Endothelial cell of umbilical vein (primary cell): ENCODE measurements at regions not wholly inside any gene's neighbourhood (a gene's known extent, or its start where the extent isn't known, plus 50 kb on each side); places are given as distances from the start of the nearest gene placed in this dataset.

ENCODE experiments used
- BruUV-seq: library from RNA; stranded (reverse); fragments of 400-500 nt; replicated peaks from 2 replicates; lab custom pipeline; 2021; lab: Mats Ljungman, UMichigan
- CTCF ChIA-PET: fragments of 300-600, 350-600 bp; sonication (Branson Sonifier 250); formaldehyde crosslinking; loops from one replicate; lab custom pipeline; 2021; ENCODE audit warnings: antibody characterized with exemption, inconsistent platforms; lab: Charles Lee
- POLR2A ChIA-PET: fragments of 300-600, 350-600 bp; sonication (Branson Sonifier 250); formaldehyde crosslinking; loops from one replicate; lab custom pipeline; 2021; ENCODE audit warnings: antibody characterized with exemption, inconsistent platforms; lab: Charles Lee
- DNase-seq: peaks from one replicate; pipeline ENCODE4 v3.0.0-alpha.2; 2011; ENCODE audit warnings: low read depth, low spot score
- FAIRE-seq: peaks from 2 replicates; lab custom pipeline; 2011; peaks lifted over from hg19 to GRCh38; lab: Jason Lieb, UNC
- H2AFZ ChIP-seq: 2 replicates; pipeline ENCODE4 v1.6.0; 2012; ENCODE audit warnings: low read depth, low read length, control low read depth, inconsistent platforms
- H3K27ac ChIP-seq: 2 replicates; pipeline ENCODE4 v1.5.1; 2011; ENCODE audit warnings: low read depth, mild to moderate bottlenecking, control low read depth, low read length, moderate library complexity; ENCODE audit not compliant: insufficient read depth
- H3K27me3 ChIP-seq, 2 experiments: 2 replicates each; pipeline versions ENCODE4 v1.6.0 to v1.6.1; 2011; ENCODE audit warnings: low read length in 2 of 2, mixed read lengths in 1 of 2; ENCODE audit not compliant: control insufficient read depth in 2 of 2, insufficient read depth in 2 of 2
- H3K36me3 ChIP-seq, 2 experiments: 2 replicates in 1 of 2; 3 replicates in 1 of 2; pipeline ENCODE4 v1.5.1; 2011; ENCODE audit warnings: low read length in 2 of 2, mild to moderate bottlenecking in 1 of 2, moderate library complexity in 1 of 2; ENCODE audit not compliant: control insufficient read depth in 2 of 2, insufficient read depth in 2 of 2; ENCODE audit errors: extremely low read depth in 1 of 2
- H3K4me1 ChIP-seq: 3 replicates; pipeline ENCODE4 v1.5.1; 2011; ENCODE audit warnings: mild to moderate bottlenecking, low read length; ENCODE audit not compliant: control insufficient read depth, insufficient read depth; ENCODE audit errors: extremely low read depth
- H3K4me2 ChIP-seq: 2 replicates; pipeline ENCODE4 v1.6.1; 2011; ENCODE audit warnings: low read length, control low read depth, mixed read lengths; ENCODE audit not compliant: insufficient read depth
- H3K4me3 ChIP-seq, 3 experiments: fragments of 200-600 bp in 1 of 3; sonication (generic), shearing (Covaris generic) in 1 of 3; replicated peaks in 1 of 3; 2 replicates each; pipeline ENCODE4 v1.5.1; 2011 to 2016; ENCODE audit warnings: control low read depth in 3 of 3, low read length in 3 of 3, mild to moderate bottlenecking in 2 of 3, inconsistent platforms in 1 of 3, low read depth in 1 of 3, moderate library complexity in 1 of 3; ENCODE audit not compliant: insufficient read depth in 1 of 3
- H3K79me2 ChIP-seq: 2 replicates; pipeline ENCODE4 v1.6.0; 2012; ENCODE audit warnings: low read length, inconsistent platforms; ENCODE audit not compliant: control insufficient read depth, insufficient read depth
- H3K9ac ChIP-seq: replicated peaks from 2 replicates; pipeline ENCODE3; 2011; ENCODE audit warnings: low read length, control low read depth; ENCODE audit not compliant: insufficient read depth; ENCODE audit errors: extremely low read depth
- H3K9me1 ChIP-seq: replicated peaks from 3 replicates; pipeline ENCODE4 v1.6.0; 2011; ENCODE audit warnings: mild to moderate bottlenecking, low read length; ENCODE audit not compliant: control insufficient read depth, insufficient read depth; ENCODE audit errors: extremely low read depth
- H3K9me3 ChIP-seq: replicated peaks from 2 replicates; pipeline ENCODE4 v1.5.1; 2012; ENCODE audit warnings: low read length, inconsistent platforms; ENCODE audit not compliant: control insufficient read depth, insufficient read depth
- H4K20me1 ChIP-seq: replicated peaks from 2 replicates; pipeline ENCODE3; 2011; ENCODE audit warnings: mild to moderate bottlenecking, low read length; ENCODE audit not compliant: control insufficient read depth, insufficient read depth; ENCODE audit errors: extremely low read depth
- CTCF ChIP-seq, 2 donors: IDR thresholded peaks; 1 replicate in 1 of 2; 2 replicates in 1 of 2; pipeline ENCODE4 v1.5.1; 2011; ENCODE audit warnings: low read length in 2 of 2, mild to moderate bottlenecking in 2 of 2, moderate library complexity in 2 of 2, control low read depth in 1 of 2, inconsistent platforms in 1 of 2, low read depth in 1 of 2; ENCODE audit not compliant: insufficient read depth in 1 of 2; ENCODE audit errors: extremely low read depth in 1 of 2
- EZH2 ChIP-seq: IDR thresholded peaks from 2 replicates; pipeline ENCODE4 v1.6.1; 2012; ENCODE audit warnings: borderline replicate concordance, low read depth, mild to moderate bottlenecking, moderate library complexity, low read length, inconsistent platforms; ENCODE audit not compliant: severe bottlenecking
- FOS ChIP-seq: IDR thresholded peaks from 2 replicates; pipeline ENCODE4 v1.6.1; 2011; ENCODE audit warnings: mild to moderate bottlenecking, low read length, moderate library complexity, borderline replicate concordance; ENCODE audit not compliant: insufficient read depth
- GATA2 ChIP-seq: IDR thresholded peaks from 2 replicates; pipeline ENCODE4 v1.7.0; 2011; ENCODE audit warnings: low read depth, mild to moderate bottlenecking, moderate library complexity, mixed read lengths, low read length; ENCODE audit not compliant: insufficient read length, insufficient read depth
- JUN ChIP-seq: IDR thresholded peaks from 2 replicates; pipeline ENCODE4 v1.6.1; 2011; ENCODE audit warnings: borderline replicate concordance, low read depth; ENCODE audit not compliant: insufficient read length, insufficient read depth
- MAX ChIP-seq: IDR thresholded peaks from 2 replicates; pipeline ENCODE4 v1.6.1; 2011; ENCODE audit not compliant: insufficient read depth, insufficient read length
- MYC ChIP-seq: IDR thresholded peaks from one replicate; pipeline ENCODE4 v1.6.1; 2011; ENCODE audit warnings: mild to moderate bottlenecking, low read depth, low read length
- POLR2A ChIP-seq: IDR thresholded peaks from 2 replicates; pipeline ENCODE4 v1.6.1; 2012; ENCODE audit warnings: low read depth, mild to moderate bottlenecking, control low read depth, low read length
- POLR2AphosphoS5 ChIP-seq: IDR thresholded peaks from 2 replicates; pipeline ENCODE4 v1.6.1; 2012; ENCODE audit warnings: low read depth, mild to moderate bottlenecking, control low read depth, low read length, moderate library complexity; ENCODE audit not compliant: insufficient read depth
- dilution Hi-C: fragments of 300-500 bp; cut with MboI; formaldehyde crosslinking; loops from one replicate; pipeline ENCODE4 v1.15.0; 2019; ENCODE audit warnings: low sequenced_read_pairs; ENCODE audit not compliant: extremely low pct_ligation_motif_present
- intact Hi-C: fragments of 100-400 bp; cut with micrococcal nuclease; formaldehyde crosslinking; loops from one replicate; pipeline ENCODE4 v1.10.0; 2022

- BruUV-seq, result no TSS peak
- POLR2A ChIA-PET, result no interaction called here
These were observed 233.3 kb upstream of the SFSWAP start for GRCh38 chr12:131477613-131478012.

GRCh38 chr12:131478468-131478867, 232.4 kb upstream of the SFSWAP start:
- BruUV-seq, result no TSS peak
- CTCF ChIA-PET, result no interaction called here
- no peaks in the 10 kb centered on the region for H3K9me1 ChIP-seq
- no peak for DNase-seq
- intact Hi-C loops (no loop called here), dilution Hi-C loops (no loop called here)
- TF ChIP-seq MAX, result no peak
- TF ChIP-seq MYC, result no peak
- no peak for TF ChIP-seq FOS
- no peak for TF ChIP-seq POLR2AphosphoS5
- no peak for TF ChIP-seq POLR2A
- TF ChIP-seq CTCF (IDR thresholded peaks at IDR 0.05; ENCODE audit: extremely low read depth in 1 of 2, insufficient read depth in 1 of 2, low read depth in 1 of 2, low read length in 2 of 2), result no peak
- TF ChIP-seq JUN, result no peak
- TF ChIP-seq GATA2, result no peak
- no peak for TF ChIP-seq EZH2
- H3K79me2 ChIP-seq, result no peaks in the 10 kb centered on the region
- no peak overlapping the region for H3K27ac ChIP-seq
- no peak overlapping the region for H2AFZ ChIP-seq
- H3K4me2 ChIP-seq, result no peak overlapping the region
- H3K4me1 ChIP-seq, result no peaks in the 10 kb centered on the region
- no peak overlapping the region for H3K4me3 ChIP-seq
- no peaks in the 10 kb centered on the region for H3K27me3 ChIP-seq
- no peaks in the 10 kb centered on the region for H3K36me3 ChIP-seq
- H3K9me3 ChIP-seq, result no peaks in the 10 kb centered on the region
- H4K20me1 ChIP-seq, result no peaks in the 10 kb centered on the region
- no peak overlapping the region for H3K9ac ChIP-seq
- FAIRE-seq, result no peak
- POLR2A ChIA-PET, result no interaction called here

More at GRCh38 chr12:131477613-131478012, 233.3 kb upstream of the SFSWAP start:
- Histone ChIP-seq H3K9ac (no peak overlapping the region), H3K9me3 (no peaks in the 10 kb centered on the region), H4K20me1 (no peaks in the 10 kb centered on the region), H3K4me1 (no peaks in the 10 kb centered on the region), H2AFZ (no peak overlapping the region), H3K36me3 (no peaks in the 10 kb centered on the region), H3K27me3 (no peaks in the 10 kb centered on the region), H3K9me1 (no peaks in the 10 kb centered on the region), H3K79me2 (no peaks in the 10 kb centered on the region), H3K4me2 (no peak overlapping the region), H3K27ac (no peak overlapping the region), H3K4me3 (no peak overlapping the region)
- DNase-seq (no peak), FAIRE-seq (no peak)
- no peak for TF ChIP-seq POLR2AphosphoS5
- intact Hi-C loops (no loop called here), dilution Hi-C loops (no loop called here)
- CTCF ChIA-PET, result no interaction called here
